SK-N-SH (cell line): ENCODE measurements at regions not wholly inside any gene's neighbourhood (a gene's known extent, or its start where the extent isn't known, plus 50 kb on each side); places are given as distances from the start of the nearest gene placed in this dataset.
A peak's percentile ranks its signal among the peaks of the same experiment; 100 is the strongest.

ENCODE experiments used
- CTCF ChIA-PET: fragments of 300-600, 350-600 bp; formaldehyde crosslinking; extraction: SDS; loops from one replicate; lab custom pipeline; 2021; lab: Yijun Ruan, JAX
- POLR2A ChIA-PET: fragments of 350-600 bp; sonication (Branson Sonifier 250); formaldehyde crosslinking; extraction: SDS; loops from one replicate; lab custom pipeline; 2020; ENCODE audit warnings: antibody characterized with exemption, inconsistent platforms; lab: Yijun Ruan, JAX
- DNase-seq: peaks from one replicate; pipeline ENCODE4 v3.0.0; 2012
- H2AFZ ChIP-seq: fragments of 200-600 bp; sonication (generic); 2 replicates; pipeline ENCODE4 v1.8.1; 2016; ENCODE audit warnings: antibody characterized with exemption, mild to moderate bottlenecking, low read depth
- H3F3A ChIP-seq: fragments of 200-600 bp; sonication (generic); replicated peaks from 2 replicates; pipeline ENCODE3; 2016; ENCODE audit warnings: antibody characterized with exemption, mild to moderate bottlenecking; ENCODE audit not compliant: insufficient read depth
- H3K27ac ChIP-seq, 2 experiments: fragments of 200-500 bp in 1 of 2; fragments of 200-600 bp in 1 of 2; sonication (Bioruptor generic) in 1 of 2; sonication (generic), shearing (Covaris generic) in 1 of 2; 2 replicates each; pipeline versions ENCODE4 v1.5.1 to v1.6.1; 2014 to 2016; ENCODE audit warnings: low read depth in 2 of 2, inconsistent platforms in 1 of 2, low read length in 1 of 2, mild to moderate bottlenecking in 1 of 2, mixed read lengths in 1 of 2
- H3K27me3 ChIP-seq: fragments of 200-600 bp; sonication (generic), shearing (Covaris generic); 2 replicates; pipeline ENCODE4 v1.6.1; 2016; ENCODE audit warnings: mixed run types; ENCODE audit not compliant: insufficient read depth
- H3K36me3 ChIP-seq, 2 experiments: fragments of 200-500 bp in 1 of 2; fragments of 200-600 bp in 1 of 2; sonication (Bioruptor generic) in 1 of 2; sonication (generic) in 1 of 2; replicated peaks in 1 of 2; 2 replicates each; pipeline versions ENCODE3 to v1.5.1; 2014 to 2016; ENCODE audit warnings: low read length in 1 of 2, mild to moderate bottlenecking in 1 of 2; ENCODE audit not compliant: insufficient read depth in 2 of 2, control insufficient read depth in 1 of 2
- H3K4me1 ChIP-seq, 2 experiments: fragments of 200-500 bp in 1 of 2; fragments of 200-600 bp in 1 of 2; sonication (Bioruptor generic) in 1 of 2; sonication (generic), shearing (Covaris generic) in 1 of 2; 2 replicates each; pipeline versions ENCODE4 v1.5.1 to v1.6.1; 2014 to 2016; ENCODE audit warnings: low read depth in 1 of 2, low read length in 1 of 2, mixed run types in 1 of 2; ENCODE audit not compliant: insufficient read depth in 2 of 2, control insufficient read depth in 1 of 2
- H3K4me2 ChIP-seq: fragments of 200-600 bp; sonication (generic), shearing (Covaris generic); 2 replicates; pipeline ENCODE4 v1.6.1; 2017; ENCODE audit warnings: mixed run types
- H3K4me3 ChIP-seq, 2 experiments: fragments of 200-500 bp in 1 of 2; fragments of 200-600 bp in 1 of 2; sonication (Bioruptor generic) in 1 of 2; sonication (generic), shearing (Covaris generic) in 1 of 2; 2 replicates each; pipeline versions ENCODE4 v1.5.1 to v1.8.1; 2014 to 2016; ENCODE audit warnings: low read depth in 2 of 2, inconsistent platforms in 1 of 2, low read length in 1 of 2, mild to moderate bottlenecking in 1 of 2, mixed read lengths in 1 of 2, moderate library complexity in 1 of 2
- H3K79me2 ChIP-seq: fragments of 200-600 bp; sonication (generic); 2 replicates; pipeline ENCODE4 v1.8.1; 2017; ENCODE audit warnings: mild to moderate bottlenecking; ENCODE audit not compliant: insufficient read depth
- H3K9ac ChIP-seq: fragments of 200-600 bp; sonication (generic); 2 replicates; pipeline ENCODE4 v1.6.1; 2017; ENCODE audit warnings: mixed run types
- H3K9me2 ChIP-seq: fragments of 200-600 bp; sonication (generic); 2 replicates; pipeline ENCODE4 v1.6.1; 2017; ENCODE audit warnings: mixed run types
- H3K9me3 ChIP-seq: fragments of 200-600 bp; sonication (generic); 2 replicates; pipeline ENCODE4 v1.6.1; 2017; ENCODE audit warnings: mixed run types, mild to moderate bottlenecking, moderate library complexity
- H4K20me1 ChIP-seq: fragments of 200-600 bp; sonication (generic); 2 replicates; pipeline ENCODE4 v1.6.1; 2017; ENCODE audit warnings: mild to moderate bottlenecking, mixed run types; ENCODE audit not compliant: insufficient read depth
- CHD2 ChIP-seq: fragments of 150-350 bp; IDR thresholded peaks from 2 replicates; pipeline ENCODE4 v1.6.1; 2018; ENCODE audit warnings: low read length; ENCODE audit not compliant: partially characterized antibody
- ELF1 ChIP-seq: IDR thresholded peaks from 2 replicates; pipeline ENCODE4 v1.4.0; 2012
- EP300 ChIP-seq, 2 experiments: IDR thresholded peaks; 2 replicates each; pipeline versions ENCODE4 v1.4.0 to v1.6.1; 2012; ENCODE audit warnings: borderline replicate concordance in 1 of 2, low read depth in 1 of 2, low read length in 1 of 2
- EZH2phosphoT487 ChIP-seq: fragments of 200-600 bp; sonication (generic); IDR thresholded peaks from 2 replicates; pipeline ENCODE4 v1.6.1; 2017; ENCODE audit warnings: low read depth, mixed run types, mild to moderate bottlenecking, antibody characterized with exemption, moderate library complexity, borderline replicate concordance
- FOSL2 ChIP-seq: IDR thresholded peaks from 2 replicates; pipeline ENCODE4 v1.4.0; 2012; ENCODE audit warnings: low read depth, mild to moderate bottlenecking, moderate library complexity, borderline replicate concordance
- FOXJ3 ChIP-seq: sonication (generic); formaldehyde crosslinking; IDR thresholded peaks from 2 replicates; pipeline ENCODE4 v1.5.1; 2020; ENCODE audit warnings: mild to moderate bottlenecking, missing genetic modification reagents
- GABPA ChIP-seq: IDR thresholded peaks from 2 replicates; pipeline ENCODE4 v1.4.0; 2012; ENCODE audit warnings: low read depth, mild to moderate bottlenecking
- GATA2 ChIP-seq: sonication (generic); formaldehyde crosslinking; IDR thresholded peaks from 2 replicates; pipeline ENCODE4 v1.5.0; 2020; ENCODE audit warnings: mild to moderate bottlenecking, missing genetic modification reagents
- JUND ChIP-seq: IDR thresholded peaks from 2 replicates; pipeline ENCODE4 v1.4.0; 2012
- MAX ChIP-seq: IDR thresholded peaks from 2 replicates; pipeline ENCODE4 v1.4.0; 2012; ENCODE audit warnings: low read depth
- MEF2A ChIP-seq: IDR thresholded peaks from 2 replicates; pipeline ENCODE4 v1.4.0; 2012; ENCODE audit warnings: low read depth, borderline replicate concordance
- MXI1 ChIP-seq: IDR thresholded peaks from 2 replicates; pipeline ENCODE4 v1.6.1; 2012; ENCODE audit warnings: mild to moderate bottlenecking, low read depth, low read length, improper control_type of control experiment
- NFIC ChIP-seq: IDR thresholded peaks from 2 replicates; pipeline ENCODE4 v1.4.0; 2012; ENCODE audit warnings: borderline replicate concordance
- NRF1 ChIP-seq: IDR thresholded peaks from 2 replicates; pipeline ENCODE4 v1.6.1; 2012; ENCODE audit warnings: low read depth, mild to moderate bottlenecking, low read length
- PBX3 ChIP-seq: IDR thresholded peaks from 2 replicates; pipeline ENCODE4; 2012
- POLR2AphosphoS5 ChIP-seq: IDR thresholded peaks from 2 replicates; pipeline ENCODE4 v1.6.1; 2012; ENCODE audit warnings: low read depth, low read length
- RAD21 ChIP-seq: IDR thresholded peaks from 2 replicates; pipeline ENCODE4 v1.6.1; 2012; ENCODE audit warnings: mild to moderate bottlenecking, low read length
- RCOR1 ChIP-seq: fragments of 150-350 bp; IDR thresholded peaks from 2 replicates; pipeline ENCODE4 v1.6.1; 2017; ENCODE audit warnings: antibody characterized with exemption, low read length
- SIN3A ChIP-seq: IDR thresholded peaks from 2 replicates; pipeline ENCODE4 v1.6.1; 2012; ENCODE audit warnings: low read depth, mild to moderate bottlenecking, low read length, moderate library complexity, borderline replicate concordance
- SMC3 ChIP-seq: IDR thresholded peaks from 2 replicates; pipeline ENCODE4 v1.6.1; 2012; ENCODE audit warnings: low read depth, low read length, improper control_type of control experiment
- TAF1 ChIP-seq: IDR thresholded peaks from 2 replicates; pipeline ENCODE4 v1.6.1; 2012; ENCODE audit warnings: low read depth, mild to moderate bottlenecking, low read length, moderate library complexity, borderline replicate concordance
- TEAD4 ChIP-seq: IDR thresholded peaks from 2 replicates; pipeline ENCODE4 v1.4.0; 2012; ENCODE audit warnings: mild to moderate bottlenecking, borderline replicate concordance; ENCODE audit not compliant: insufficient read depth
- USF1 ChIP-seq: IDR thresholded peaks from 2 replicates; pipeline ENCODE4 v1.4.0; 2012; ENCODE audit warnings: low read depth, borderline replicate concordance
- USF2 ChIP-seq: fragments of 150-350 bp; IDR thresholded peaks from 2 replicates; pipeline ENCODE4 v1.6.1; 2017; ENCODE audit warnings: antibody characterized with exemption, low read length, low read depth, borderline replicate concordance
- YY1 ChIP-seq: IDR thresholded peaks from 2 replicates; pipeline ENCODE4 v1.4.0; 2012; ENCODE audit warnings: low read depth, mild to moderate bottlenecking
- ZBTB33 ChIP-seq: IDR thresholded peaks from 2 replicates; pipeline ENCODE4 v1.4.0; 2012; ENCODE audit warnings: low read depth, borderline replicate concordance
- WGBS: methylation state at CpG from one replicate; pipeline ENCODE4 v1.1.6; 2017; ENCODE audit warnings: low lambda C conversion rate; 5-methylcytosine and 5-hydroxymethylcytosine counted together
- TF ChIP-seq, protein P1 (sequence below): fragments of 150-350 bp; IDR thresholded peaks from 2 replicates; pipeline ENCODE4 v1.6.1; 2016; ENCODE audit warnings: mild to moderate bottlenecking, low read depth, low read length

DNA sequence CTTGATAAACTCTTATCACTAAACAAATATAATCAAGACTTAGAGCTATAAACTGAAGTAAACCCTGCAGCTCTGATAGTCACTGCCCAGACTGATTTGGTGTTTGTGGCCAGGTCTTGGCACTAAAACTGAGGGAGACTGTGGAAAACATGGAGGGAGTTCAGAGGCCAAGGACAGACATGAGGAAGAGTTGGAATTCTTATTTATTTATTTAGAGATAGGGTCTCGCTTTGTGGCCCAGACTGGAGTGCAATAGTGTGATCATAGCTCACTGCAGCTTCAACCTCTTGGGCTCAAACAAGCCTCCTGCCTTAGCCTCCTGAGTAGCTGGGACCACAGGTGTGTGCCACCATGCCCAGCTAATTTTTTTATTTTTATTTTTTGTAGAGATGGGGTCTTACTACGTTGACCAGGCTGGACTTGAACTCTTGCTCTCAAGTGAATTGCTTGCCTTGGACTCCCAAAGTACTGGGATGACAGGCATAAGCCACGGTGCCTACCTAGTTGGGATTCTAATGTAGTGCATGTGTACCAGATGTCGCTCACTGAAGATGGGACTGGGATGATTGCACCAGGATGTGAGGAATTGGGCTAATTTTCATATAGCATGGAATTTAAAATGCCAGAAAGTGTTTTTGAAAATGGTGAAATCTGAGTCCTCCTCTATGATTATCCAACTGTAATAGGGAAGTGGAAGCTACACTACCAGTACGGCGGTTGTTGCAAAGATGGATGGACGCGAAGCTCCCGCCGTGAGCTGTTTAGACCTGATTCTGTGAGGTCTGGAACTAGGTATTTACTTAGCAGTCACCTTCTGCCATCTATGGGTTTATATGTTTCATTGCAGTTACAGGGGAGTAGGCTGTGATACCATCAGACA, 52.7 kb upstream of the CTLA4 start:
- ChIA-PET POLR2A (interaction anchor here (1.0 kb wide), 1 partner anchor 281 kb away, joined by 3 read pairs; no protein-coding TSS in a partner anchor), CTCF (interaction anchor here (0.6 to 4.4 kb wide), 53 partner anchors 8 to 1243 kb away, joined by 3 to 32 read pairs (median 4); partner anchors contain the start of genes CYP20A1 and FAM117B)
- Histone ChIP-seq H2AFZ (0 out of 2 replicates have a peak overlapping the region, but pooled peaks have one; percentile 27), H3K4me2 (peak overlapping the region; percentile 13; the same call in 1 of the 2 replicates), H4K20me1 (no peaks in the 10 kb centered on the region), H3K4me1 (peaks cover 0 to 30% of the 10 kb centered on the region in 2 experiments; a peak in 3 of 4 replicates), H3F3A (peaks cover 18% of the 10 kb centered on the region), H3K27me3 (no peaks in the 10 kb centered on the region), H3K79me2 (no peaks in the 10 kb centered on the region), H3K36me3 (no peaks in the 10 kb centered on the region), H3K9ac (no peak overlapping the region), H3K27ac (no peak overlapping the region), H3K9me3 (no peaks in the 10 kb centered on the region), H3K4me3 (peak overlapping the region; percentile 2 to 8; a peak in 1 of 4 replicates), H3K9me2 (no peaks in the 10 kb centered on the region)
- DNase-seq = peak; percentile 74
- 34% methylated on average over 10 of the region's 10 CpGs for WGBS
- no peak for TF ChIP-seq FOSL2
- TF ChIP-seq ZBTB33 = no peak
- TF ChIP-seq TAF1 = no peak
- TF ChIP-seq GABPA = no peak
- TF ChIP-seq SIN3A = no peak
- TF ChIP-seq, protein P1, sequence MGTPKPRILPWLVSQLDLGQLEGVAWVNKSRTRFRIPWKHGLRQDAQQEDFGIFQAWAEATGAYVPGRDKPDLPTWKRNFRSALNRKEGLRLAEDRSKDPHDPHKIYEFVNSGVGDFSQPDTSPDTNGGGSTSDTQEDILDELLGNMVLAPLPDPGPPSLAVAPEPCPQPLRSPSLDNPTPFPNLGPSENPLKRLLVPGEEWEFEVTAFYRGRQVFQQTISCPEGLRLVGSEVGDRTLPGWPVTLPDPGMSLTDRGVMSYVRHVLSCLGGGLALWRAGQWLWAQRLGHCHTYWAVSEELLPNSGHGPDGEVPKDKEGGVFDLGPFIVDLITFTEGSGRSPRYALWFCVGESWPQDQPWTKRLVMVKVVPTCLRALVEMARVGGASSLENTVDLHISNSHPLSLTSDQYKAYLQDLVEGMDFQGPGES = no peak
- no peak for TF ChIP-seq CHD2
- no peak for TF ChIP-seq RCOR1
- no peak for TF ChIP-seq EP300 (IDR thresholded peaks at IDR 0.05; ENCODE audit: borderline replicate concordance in 1 of 2, low read depth in 1 of 2, low read length in 1 of 2)
- TF ChIP-seq GATA2 (CRISPR knock-in tag) = peak; percentile 24; the same call in 1 of the 2 replicates
- TF ChIP-seq USF2 = no peak
- TF ChIP-seq JUND = no peak
- no peak for TF ChIP-seq POLR2AphosphoS5
- TF ChIP-seq USF1 = no peak
- no peak for TF ChIP-seq MEF2A
- no peak for TF ChIP-seq ELF1
- TF ChIP-seq NFIC = no peak
- peak; percentile 96 for TF ChIP-seq RAD21
- TF ChIP-seq EZH2phosphoT487 = no peak
- no peak for TF ChIP-seq FOXJ3
- peak; percentile 48 for TF ChIP-seq MXI1
- TF ChIP-seq MAX = no peak; the same call in 1 of the 2 replicates
- TF ChIP-seq NRF1 = no peak
- no peak for TF ChIP-seq YY1
- peak; percentile 76 for TF ChIP-seq SMC3
- no peak for TF ChIP-seq TEAD4
- TF ChIP-seq PBX3 = no peak
